Fibroblast of lung (primary cell): ENCODE measurements at regions not wholly inside any gene's neighbourhood (a gene's known extent, or its start where the extent isn't known, plus 50 kb on each side); places are given as distances from the start of the nearest gene placed in this dataset.

ENCODE experiments used
- CTCF ChIP-seq, 2 donors: IDR thresholded peaks in 1 of 2; conservative IDR thresholded peaks in 1 of 2; 1 replicate in 1 of 2; 2 replicates in 1 of 2; pipeline ENCODE4 v1.5.1; 2011 to 2012; ENCODE audit warnings: low read length in 2 of 2, control low read depth in 1 of 2, inconsistent platforms in 1 of 2, low read depth in 1 of 2, mild to moderate bottlenecking in 1 of 2
- EZH2 ChIP-seq: IDR thresholded peaks from 2 replicates; pipeline ENCODE4 v1.5.1; 2012; ENCODE audit warnings: low read length, control low read depth, mild to moderate bottlenecking; ENCODE audit errors: missing control alignments

DNA sequence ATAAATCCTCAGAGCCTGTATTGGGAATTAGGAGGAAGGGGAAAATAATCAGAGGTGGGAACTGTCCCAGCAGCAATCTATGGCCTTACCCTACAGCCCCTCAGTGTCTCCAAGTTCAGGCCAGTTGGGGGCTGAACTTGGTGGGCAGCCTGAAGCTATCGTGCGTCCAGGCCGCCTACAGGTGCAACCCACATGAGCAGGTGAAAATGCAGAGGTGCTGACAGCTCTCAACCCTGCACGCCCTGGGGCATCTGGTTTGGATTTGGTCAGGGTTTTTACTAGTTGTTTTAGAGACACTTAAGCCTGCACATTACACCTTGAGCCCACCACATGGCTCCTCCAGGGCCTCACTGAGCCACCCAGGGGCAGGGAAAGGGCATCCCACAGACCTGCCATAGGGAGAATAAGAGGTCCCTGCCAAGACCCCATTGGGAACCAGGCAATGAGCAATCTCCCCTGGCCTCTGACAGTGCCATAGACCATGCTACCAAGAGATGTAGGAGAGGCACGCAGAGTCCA, 209.5 kb downstream of the FOXD2 start:
- TF ChIP-seq CTCF (conservative IDR thresholded peaks at IDR 0.05 in 1 of 2, IDR thresholded peaks at IDR 0.05 in 1 of 2; ENCODE audit: low read depth in 1 of 2, low read length in 2 of 2), result no peak
- no peak for TF ChIP-seq EZH2
